ENCODE measurements at regions not wholly inside any gene's neighbourhood (a gene's known extent, or its start where the extent isn't known, plus 50 kb on each side); places are given as distances from the start of the nearest gene placed in this dataset.

- H3K27me3 Mint-ChIP-seq (ENCODE audit: unreplicated experiment), result no peaks in the 10 kb centered on the region
- H3K4me3 Mint-ChIP-seq (ENCODE audit: unreplicated experiment), result no peak overlapping the region
- DNase-seq (ENCODE audit: extremely low spot score, unreplicated experiment), result no peak
- peaks cover 18% of the 10 kb centered on the region for H3K36me3 Mint-ChIP-seq (ENCODE audit: unreplicated experiment)
- H3K4me1 Mint-ChIP-seq (ENCODE audit: unreplicated experiment), result peaks cover 5% of the 10 kb centered on the region
- TF ChIP-seq CTCF (IDR thresholded peaks at IDR 0.05), result no peak
- peaks cover 33% of the 10 kb centered on the region for H3K9me3 Mint-ChIP-seq (ENCODE audit: unreplicated experiment)
- H3K27ac Mint-ChIP-seq (ENCODE audit: unreplicated experiment), result no peak overlapping the region
These were observed 530.4 kb downstream of the ACTL7B start for GRCh38 chr9:108325406-108325805.

GRCh38 chr9:108323615-108324014 is 532.2 kb downstream of the ACTL7B start:
- no peak for TF ChIP-seq CTCF (IDR thresholded peaks at IDR 0.05)
- no peaks in the 10 kb centered on the region for H3K27me3 Mint-ChIP-seq (ENCODE audit: unreplicated experiment)
- DNase-seq (ENCODE audit: extremely low spot score, unreplicated experiment), result no peak
- H3K4me3 Mint-ChIP-seq (ENCODE audit: unreplicated experiment), result no peak overlapping the region
- no peak overlapping the region for H3K27ac Mint-ChIP-seq (ENCODE audit: unreplicated experiment)
- peaks cover 24% of the 10 kb centered on the region for H3K9me3 Mint-ChIP-seq (ENCODE audit: unreplicated experiment)
- peaks cover 5% of the 10 kb centered on the region for H3K4me1 Mint-ChIP-seq (ENCODE audit: unreplicated experiment)
- peaks cover 14% of the 10 kb centered on the region for H3K36me3 Mint-ChIP-seq (ENCODE audit: unreplicated experiment)

GRCh38 chr9:108322326-108323098 is 533.3 kb downstream of the ACTL7B start:
- peaks cover 9% of the 10 kb centered on the region for H3K36me3 Mint-ChIP-seq (ENCODE audit: unreplicated experiment)
- no peaks in the 10 kb centered on the region for H3K27me3 Mint-ChIP-seq (ENCODE audit: unreplicated experiment)
- H3K9me3 Mint-ChIP-seq (ENCODE audit: unreplicated experiment), result peaks cover 14% of the 10 kb centered on the region

GRCh38 chr9:108316630-108317029 is 539.2 kb downstream of the ACTL7B start:
- Mint-ChIP-seq H3K9me3 (ENCODE audit: unreplicated experiment) (no peaks in the 10 kb centered on the region), H3K27ac (ENCODE audit: unreplicated experiment) (no peak overlapping the region), H3K36me3 (ENCODE audit: unreplicated experiment) (no peaks in the 10 kb centered on the region), H3K27me3 (ENCODE audit: unreplicated experiment) (no peaks in the 10 kb centered on the region), H3K4me3 (ENCODE audit: unreplicated experiment) (no peak overlapping the region), H3K4me1 (ENCODE audit: unreplicated experiment) (peaks cover 2% of the 10 kb centered on the region)
- no peak for TF ChIP-seq CTCF (IDR thresholded peaks at IDR 0.05)
- DNase-seq (ENCODE audit: extremely low spot score, unreplicated experiment), result no peak

More at GRCh38 chr9:108322326-108323098, 533.3 kb downstream of the ACTL7B start:
- peaks cover 5% of the 10 kb centered on the region for H3K4me1 Mint-ChIP-seq (ENCODE audit: unreplicated experiment)
- H3K27ac Mint-ChIP-seq (ENCODE audit: unreplicated experiment), result no peak overlapping the region
- DNase-seq (ENCODE audit: extremely low spot score, unreplicated experiment), result no peak
- no peak for TF ChIP-seq CTCF (IDR thresholded peaks at IDR 0.05)
- no peak overlapping the region for H3K4me3 Mint-ChIP-seq (ENCODE audit: unreplicated experiment)

- Mint-ChIP-seq H3K27ac (ENCODE audit: unreplicated experiment) (no peak overlapping the region), H3K36me3 (ENCODE audit: unreplicated experiment) (no peaks in the 10 kb centered on the region), H3K27me3 (ENCODE audit: unreplicated experiment) (no peaks in the 10 kb centered on the region), H3K4me3 (ENCODE audit: unreplicated experiment) (no peak overlapping the region), H3K9me3 (ENCODE audit: unreplicated experiment) (no peaks in the 10 kb centered on the region), H3K4me1 (ENCODE audit: unreplicated experiment) (peaks cover 2% of the 10 kb centered on the region)
- no peak for DNase-seq (ENCODE audit: extremely low spot score, unreplicated experiment)
- no peak for TF ChIP-seq CTCF (IDR thresholded peaks at IDR 0.05)
These were observed 539.7 kb downstream of the ACTL7B start for GRCh38 chr9:108316066-108316465.

Measured in osteocyte (in vitro differentiated cells).